Neural cell (in vitro differentiated cells): ENCODE measurements at regions not wholly inside any gene's neighbourhood (a gene's known extent, or its start where the extent isn't known, plus 50 kb on each side); places are given as distances from the start of the nearest gene placed in this dataset.

ENCODE experiments used
- CTCF ChIP-seq: fragments of 450-650 bp; IDR thresholded peaks from 2 replicates; pipeline ENCODE4 v1.5.1; 2014; ENCODE audit warnings: antibody characterized with exemption, mild to moderate bottlenecking, moderate library complexity; ENCODE audit not compliant: poor library complexity, severe bottlenecking
- EP300 ChIP-seq: fragments of 450-650 bp; conservative IDR thresholded peaks from 2 replicates; pipeline ENCODE4 v1.6.1; 2014; ENCODE audit warnings: antibody characterized with exemption, mild to moderate bottlenecking, moderate library complexity; ENCODE audit not compliant: poor library complexity, severe bottlenecking
- EZH2 ChIP-seq: fragments of 200-600, 300-800 bp; shearing (Covaris generic), sonication (generic); IDR thresholded peaks from 2 replicates; pipeline ENCODE4 v1.6.1; 2014; ENCODE audit warnings: antibody characterized with exemption, low read length, borderline replicate concordance, mild to moderate bottlenecking; ENCODE audit not compliant: insufficient read depth, poor library complexity, severe bottlenecking
- MXI1 ChIP-seq: fragments of 450-650 bp; conservative IDR thresholded peaks from 2 replicates; pipeline ENCODE4 v1.6.1; 2014; ENCODE audit warnings: antibody characterized with exemption, mild to moderate bottlenecking; ENCODE audit not compliant: poor library complexity, severe bottlenecking
- POLR2AphosphoS5 ChIP-seq: IDR thresholded peaks from 2 replicates; pipeline ENCODE4 v1.6.1; 2012
- RAD21 ChIP-seq: fragments of 450-650 bp; conservative IDR thresholded peaks from 2 replicates; pipeline ENCODE4 v1.6.1; 2014; ENCODE audit warnings: antibody characterized with exemption, mild to moderate bottlenecking, moderate library complexity
- REST ChIP-seq: IDR thresholded peaks from 2 replicates; pipeline ENCODE4 v1.6.1; 2012; ENCODE audit warnings: borderline replicate concordance
- SMC3 ChIP-seq: fragments of 450-650 bp; conservative IDR thresholded peaks from 2 replicates; pipeline ENCODE4 v1.6.1; 2014; ENCODE audit warnings: antibody characterized with exemption, mild to moderate bottlenecking, moderate library complexity; ENCODE audit not compliant: poor library complexity
- TAF1 ChIP-seq: IDR thresholded peaks from 2 replicates; pipeline ENCODE4 v1.6.1; 2012; ENCODE audit warnings: low read depth

GRCh38 chr2:103529798-103530502 lies 768.1 kb downstream of the TMEM182 start:
- TF ChIP-seq POLR2AphosphoS5 = no peak
- TF ChIP-seq CTCF = no peak
- TF ChIP-seq TAF1 = no peak
- no peak for TF ChIP-seq EZH2
- TF ChIP-seq REST = no peak
- no peak for TF ChIP-seq RAD21
- no peak for TF ChIP-seq MXI1
- TF ChIP-seq SMC3 = no peak
- TF ChIP-seq EP300 = no peak
